ENCODE measurements at regions not wholly inside any gene's neighbourhood (a gene's known extent, or its start where the extent isn't known, plus 50 kb on each side); places are given as distances from the start of the nearest gene placed in this dataset.

- Histone ChIP-seq H3K27me3 (ENCODE audit: insufficient read depth, low read depth, low read length) (no peaks in the 10 kb centered on the region), H3K9me2 (ENCODE audit: insufficient read depth, low read length) (no peaks in the 10 kb centered on the region), H3K9me3 (ENCODE audit: low read length) (no peaks in the 10 kb centered on the region), H3K36me3 (ENCODE audit: insufficient read depth, low read length) (no peaks in the 10 kb centered on the region), H4K20me1 (ENCODE audit: insufficient read depth) (no peaks in the 10 kb centered on the region), H2AFZ (ENCODE audit: low read depth, low read length) (no peak overlapping the region), H3K4me3 (ENCODE audit: low read length) (no peak overlapping the region), H3K79me2 (replicated peaks; ENCODE audit: insufficient read depth, low read length) (no peaks in the 10 kb centered on the region), H3F3A (ENCODE audit: insufficient read depth, low read length, poor library complexity, severe bottlenecking) (no peaks in the 10 kb centered on the region), H3K4me2 (ENCODE audit: low read length) (no peak overlapping the region), H3K9ac (ENCODE audit: low read length) (no peak overlapping the region), H3K27ac (ENCODE audit: low read length) (no peak overlapping the region)
- TF ChIP-seq POLR2AphosphoS5 (IDR thresholded peaks at IDR 0.05): no peak
- no peak for TF ChIP-seq MXI1 (conservative IDR thresholded peaks at IDR 0.05; ENCODE audit: poor library complexity, severe bottlenecking)
- TF ChIP-seq, protein P1, sequence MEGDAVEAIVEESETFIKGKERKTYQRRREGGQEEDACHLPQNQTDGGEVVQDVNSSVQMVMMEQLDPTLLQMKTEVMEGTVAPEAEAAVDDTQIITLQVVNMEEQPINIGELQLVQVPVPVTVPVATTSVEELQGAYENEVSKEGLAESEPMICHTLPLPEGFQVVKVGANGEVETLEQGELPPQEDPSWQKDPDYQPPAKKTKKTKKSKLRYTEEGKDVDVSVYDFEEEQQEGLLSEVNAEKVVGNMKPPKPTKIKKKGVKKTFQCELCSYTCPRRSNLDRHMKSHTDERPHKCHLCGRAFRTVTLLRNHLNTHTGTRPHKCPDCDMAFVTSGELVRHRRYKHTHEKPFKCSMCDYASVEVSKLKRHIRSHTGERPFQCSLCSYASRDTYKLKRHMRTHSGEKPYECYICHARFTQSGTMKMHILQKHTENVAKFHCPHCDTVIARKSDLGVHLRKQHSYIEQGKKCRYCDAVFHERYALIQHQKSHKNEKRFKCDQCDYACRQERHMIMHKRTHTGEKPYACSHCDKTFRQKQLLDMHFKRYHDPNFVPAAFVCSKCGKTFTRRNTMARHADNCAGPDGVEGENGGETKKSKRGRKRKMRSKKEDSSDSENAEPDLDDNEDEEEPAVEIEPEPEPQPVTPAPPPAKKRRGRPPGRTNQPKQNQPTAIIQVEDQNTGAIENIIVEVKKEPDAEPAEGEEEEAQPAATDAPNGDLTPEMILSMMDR (IDR thresholded peaks at IDR 0.05; ENCODE audit: poor library complexity, severe bottlenecking): no peak
- TF ChIP-seq EP300 (conservative IDR thresholded peaks at IDR 0.05; ENCODE audit: poor library complexity, severe bottlenecking): no peak
These were observed 85.0 kb upstream of the PDZRN3 start for GRCh38 chr3:73709712-73710111.

GRCh38 chr3:73708956-73709355 is 84.2 kb upstream of the PDZRN3 start:
- Histone ChIP-seq H3K4me3 (ENCODE audit: low read length) (no peak overlapping the region), H3K9ac (ENCODE audit: low read length) (no peak overlapping the region), H3K9me2 (ENCODE audit: insufficient read depth, low read length) (no peaks in the 10 kb centered on the region), H3F3A (ENCODE audit: insufficient read depth, low read length, poor library complexity, severe bottlenecking) (no peaks in the 10 kb centered on the region), H3K9me3 (ENCODE audit: low read length) (no peaks in the 10 kb centered on the region), H3K27ac (ENCODE audit: low read length) (no peak overlapping the region), H3K79me2 (replicated peaks; ENCODE audit: insufficient read depth, low read length) (no peaks in the 10 kb centered on the region), H2AFZ (ENCODE audit: low read depth, low read length) (no peak overlapping the region), H3K36me3 (ENCODE audit: insufficient read depth, low read length) (no peaks in the 10 kb centered on the region), H3K4me2 (ENCODE audit: low read length) (no peak overlapping the region), H4K20me1 (ENCODE audit: insufficient read depth) (no peaks in the 10 kb centered on the region), H3K27me3 (ENCODE audit: insufficient read depth, low read depth, low read length) (no peaks in the 10 kb centered on the region)
- TF ChIP-seq POLR2AphosphoS5 (IDR thresholded peaks at IDR 0.05): no peak
- no peak for TF ChIP-seq TAF1 (IDR thresholded peaks at IDR 0.05; ENCODE audit: low read depth)
- no peak for TF ChIP-seq EP300 (conservative IDR thresholded peaks at IDR 0.05; ENCODE audit: poor library complexity, severe bottlenecking)

DNA sequence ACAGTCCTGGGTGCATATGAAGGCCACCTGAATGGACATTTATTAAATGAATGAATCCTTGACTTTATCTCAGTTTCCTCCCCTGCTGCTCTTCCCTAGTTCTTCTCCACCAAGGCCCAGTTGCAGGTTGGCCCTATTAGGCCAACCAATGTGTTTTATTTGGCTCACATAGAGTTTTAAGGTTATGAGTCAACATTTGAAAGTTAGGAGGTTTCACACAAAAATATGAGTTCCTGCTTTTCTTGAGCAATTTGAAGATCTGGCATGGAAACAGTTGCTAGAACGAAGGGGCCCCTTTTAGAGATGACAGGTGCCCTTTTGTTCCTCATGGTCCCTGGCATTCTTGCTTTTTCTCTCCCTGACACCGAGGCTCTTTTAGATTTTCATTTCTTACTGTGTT is 83.0 kb upstream of the PDZRN3 start:
- Histone ChIP-seq H2AFZ (ENCODE audit: low read depth, low read length) (no peak overlapping the region), H3K9me3 (ENCODE audit: low read length) (no peaks in the 10 kb centered on the region), H3K79me2 (replicated peaks; ENCODE audit: insufficient read depth, low read length) (no peaks in the 10 kb centered on the region), H4K20me1 (ENCODE audit: insufficient read depth) (no peaks in the 10 kb centered on the region), H3K4me2 (ENCODE audit: low read length) (no peak overlapping the region), H3K36me3 (ENCODE audit: insufficient read depth, low read length) (no peaks in the 10 kb centered on the region), H3F3A (ENCODE audit: insufficient read depth, low read length, poor library complexity, severe bottlenecking) (no peaks in the 10 kb centered on the region), H3K9me2 (ENCODE audit: insufficient read depth, low read length) (no peaks in the 10 kb centered on the region), H3K9ac (ENCODE audit: low read length) (no peak overlapping the region), H3K27ac (ENCODE audit: low read length) (no peak overlapping the region), H3K27me3 (ENCODE audit: insufficient read depth, low read depth, low read length) (no peaks in the 10 kb centered on the region), H3K4me3 (ENCODE audit: low read length) (no peak overlapping the region)
- TF ChIP-seq TAF1 (IDR thresholded peaks at IDR 0.05; ENCODE audit: low read depth) (no peak), EZH2 (IDR thresholded peaks at IDR 0.05; ENCODE audit: borderline replicate concordance, insufficient read depth, low read length, poor library complexity, severe bottlenecking) (no peak), POLR2AphosphoS5 (IDR thresholded peaks at IDR 0.05) (no peak), MXI1 (conservative IDR thresholded peaks at IDR 0.05; ENCODE audit: poor library complexity, severe bottlenecking) (no peak), RAD21 (conservative IDR thresholded peaks at IDR 0.05) (no peak), EP300 (conservative IDR thresholded peaks at IDR 0.05; ENCODE audit: poor library complexity, severe bottlenecking) (no peak), SMC3 (conservative IDR thresholded peaks at IDR 0.05; ENCODE audit: poor library complexity) (no peak)
- TF ChIP-seq, protein P1 (IDR thresholded peaks at IDR 0.05; ENCODE audit: poor library complexity, severe bottlenecking): no peak
- TF ChIP-seq, protein P2, sequence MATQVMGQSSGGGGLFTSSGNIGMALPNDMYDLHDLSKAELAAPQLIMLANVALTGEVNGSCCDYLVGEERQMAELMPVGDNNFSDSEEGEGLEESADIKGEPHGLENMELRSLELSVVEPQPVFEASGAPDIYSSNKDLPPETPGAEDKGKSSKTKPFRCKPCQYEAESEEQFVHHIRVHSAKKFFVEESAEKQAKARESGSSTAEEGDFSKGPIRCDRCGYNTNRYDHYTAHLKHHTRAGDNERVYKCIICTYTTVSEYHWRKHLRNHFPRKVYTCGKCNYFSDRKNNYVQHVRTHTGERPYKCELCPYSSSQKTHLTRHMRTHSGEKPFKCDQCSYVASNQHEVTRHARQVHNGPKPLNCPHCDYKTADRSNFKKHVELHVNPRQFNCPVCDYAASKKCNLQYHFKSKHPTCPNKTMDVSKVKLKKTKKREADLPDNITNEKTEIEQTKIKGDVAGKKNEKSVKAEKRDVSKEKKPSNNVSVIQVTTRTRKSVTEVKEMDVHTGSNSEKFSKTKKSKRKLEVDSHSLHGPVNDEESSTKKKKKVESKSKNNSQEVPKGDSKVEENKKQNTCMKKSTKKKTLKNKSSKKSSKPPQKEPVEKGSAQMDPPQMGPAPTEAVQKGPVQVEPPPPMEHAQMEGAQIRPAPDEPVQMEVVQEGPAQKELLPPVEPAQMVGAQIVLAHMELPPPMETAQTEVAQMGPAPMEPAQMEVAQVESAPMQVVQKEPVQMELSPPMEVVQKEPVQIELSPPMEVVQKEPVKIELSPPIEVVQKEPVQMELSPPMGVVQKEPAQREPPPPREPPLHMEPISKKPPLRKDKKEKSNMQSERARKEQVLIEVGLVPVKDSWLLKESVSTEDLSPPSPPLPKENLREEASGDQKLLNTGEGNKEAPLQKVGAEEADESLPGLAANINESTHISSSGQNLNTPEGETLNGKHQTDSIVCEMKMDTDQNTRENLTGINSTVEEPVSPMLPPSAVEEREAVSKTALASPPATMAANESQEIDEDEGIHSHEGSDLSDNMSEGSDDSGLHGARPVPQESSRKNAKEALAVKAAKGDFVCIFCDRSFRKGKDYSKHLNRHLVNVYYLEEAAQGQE (IDR thresholded peaks at IDR 0.05; ENCODE audit: borderline replicate concordance): no peak
